H9 (cell line): ENCODE measurements at regions not wholly inside any gene's neighbourhood (a gene's known extent, or its start where the extent isn't known, plus 50 kb on each side); places are given as distances from the start of the nearest gene placed in this dataset.
"Not testable (repeated sequence)": the region's sequence is repeated elsewhere in the genome, so short reads cannot be mapped to it uniquely, and the experiment has no call there.

ENCODE experiments used
- DNase-seq: peaks from one replicate; pipeline ENCODE4 v3.0.0-alpha.2; 2017
- H2AFZ ChIP-seq: one replicate; pipeline ENCODE4 v1.6.1; 2013; ENCODE audit warnings: mild to moderate bottlenecking, low read length, control low read depth, moderate library complexity
- H2AK5ac ChIP-seq: 2 replicates; pipeline ENCODE4 v1.6.1; 2013; ENCODE audit warnings: low read length, control low read depth, mixed read lengths; ENCODE audit not compliant: insufficient read length
- H2BK120ac ChIP-seq: one replicate; pipeline ENCODE4 v1.6.1; 2013; ENCODE audit warnings: low read depth, mild to moderate bottlenecking, low read length, control low read depth, inconsistent platforms; ENCODE audit not compliant: poor library complexity, severe bottlenecking
- H2BK12ac ChIP-seq: 2 replicates; pipeline ENCODE4 v1.6.1; 2013; ENCODE audit warnings: low read length, control low read depth, mixed read lengths, low read depth; ENCODE audit not compliant: insufficient read length
- H2BK15ac ChIP-seq: 2 replicates; pipeline ENCODE4 v1.6.1; 2013; ENCODE audit warnings: low read depth, low read length, control low read depth
- H2BK20ac ChIP-seq: one replicate; pipeline ENCODE4 v1.6.1; 2013; ENCODE audit warnings: low read depth, mild to moderate bottlenecking, low read length, control low read depth, inconsistent platforms; ENCODE audit not compliant: poor library complexity, severe bottlenecking
- H2BK5ac ChIP-seq: 2 replicates; pipeline ENCODE4 v1.6.1; 2013; ENCODE audit warnings: low read length, control low read depth, mixed read lengths; ENCODE audit not compliant: insufficient read length
- H3K14ac ChIP-seq: 2 replicates; pipeline ENCODE4 v1.6.1; 2013; ENCODE audit warnings: low read length, control low read depth; ENCODE audit not compliant: insufficient read depth
- H3K18ac ChIP-seq: 2 replicates; pipeline ENCODE4 v1.6.1; 2013; ENCODE audit warnings: low read depth, mild to moderate bottlenecking, mixed read lengths, low read length, control low read depth; ENCODE audit not compliant: insufficient read length
- H3K23ac ChIP-seq: 2 replicates; pipeline ENCODE4 v1.6.1; 2013; ENCODE audit warnings: low read length, control low read depth, mixed read lengths, low read depth; ENCODE audit not compliant: insufficient read length
- H3K23me2 ChIP-seq: 2 replicates; pipeline ENCODE4 v1.6.1; 2013; ENCODE audit warnings: low read depth, mild to moderate bottlenecking, mixed read lengths, low read length, control low read depth; ENCODE audit not compliant: insufficient read length, poor library complexity, severe bottlenecking
- H3K27ac ChIP-seq: 2 replicates; pipeline ENCODE4 v1.5.1; 2013; ENCODE audit warnings: low read length, control low read depth, mixed read lengths, low read depth; ENCODE audit not compliant: insufficient read length
- H3K27me3 ChIP-seq: 2 replicates; pipeline ENCODE4 v1.6.1; 2013; ENCODE audit warnings: low read length, control low read depth, inconsistent platforms; ENCODE audit not compliant: insufficient read depth
- H3K4ac ChIP-seq: 2 replicates; pipeline ENCODE4 v1.6.1; 2013; ENCODE audit warnings: low read depth, mild to moderate bottlenecking, control low read depth, inconsistent platforms, low read length, moderate library complexity
- H3K4me1 ChIP-seq: 2 replicates; pipeline ENCODE4 v1.6.1; 2013; ENCODE audit warnings: low read length, control low read depth, inconsistent platforms; ENCODE audit not compliant: insufficient read depth
- H3K4me2 ChIP-seq: 2 replicates; pipeline ENCODE4 v1.6.1; 2013; ENCODE audit warnings: low read length, control low read depth, mixed read lengths; ENCODE audit not compliant: insufficient read length, insufficient read depth
- H3K56ac ChIP-seq: 2 replicates; pipeline ENCODE4 v1.6.1; 2013; ENCODE audit warnings: low read depth, mild to moderate bottlenecking, mixed read lengths, low read length, control low read depth; ENCODE audit not compliant: insufficient read length
- H3K79me1 ChIP-seq: 2 replicates; pipeline ENCODE4 v1.6.1; 2013; ENCODE audit warnings: low read depth, mild to moderate bottlenecking, moderate library complexity, low read length, control low read depth, inconsistent platforms; ENCODE audit not compliant: insufficient read depth, poor library complexity, severe bottlenecking
- H3K79me2 ChIP-seq: 2 replicates; pipeline ENCODE4 v1.6.1; 2013; ENCODE audit warnings: low read length, control low read depth, inconsistent platforms; ENCODE audit not compliant: insufficient read depth
- H3K9ac ChIP-seq: 2 replicates; pipeline ENCODE4 v1.6.1; 2013; ENCODE audit warnings: low read length, control low read depth, mixed read lengths; ENCODE audit not compliant: insufficient read length; ENCODE audit errors: extremely low read depth
- H3K9me3 ChIP-seq: one replicate; pipeline ENCODE4 v1.6.1; 2013; ENCODE audit warnings: low read depth, low read length, inconsistent platforms; ENCODE audit not compliant: control insufficient read depth
- H3T11ph ChIP-seq: one replicate; pipeline ENCODE4 v1.6.1; 2013; ENCODE audit warnings: mild to moderate bottlenecking, low read length, control low read depth, inconsistent platforms
- H4K20me1 ChIP-seq: one replicate; pipeline ENCODE4 v1.6.1; 2013; ENCODE audit not compliant: control insufficient read depth, insufficient read length, insufficient read depth
- H4K5ac ChIP-seq: 2 replicates; pipeline ENCODE4 v1.6.1; 2013; ENCODE audit warnings: low read depth, mild to moderate bottlenecking, mixed read lengths, low read length, control low read depth; ENCODE audit not compliant: insufficient read length
- H4K8ac ChIP-seq: replicated peaks from 2 replicates; pipeline ENCODE4 v1.6.1; 2013; ENCODE audit warnings: low read length, control low read depth, mixed read lengths, low read depth; ENCODE audit not compliant: insufficient read length
- H4K91ac ChIP-seq: 2 replicates; pipeline ENCODE4 v1.6.1; 2013; ENCODE audit warnings: low read depth, mild to moderate bottlenecking, moderate library complexity, mixed read lengths, low read length, control low read depth; ENCODE audit not compliant: insufficient read length
- H3K27ac Mint-ChIP-seq, 3 experiments: 2 replicates in 2 of 3; 3 replicates in 1 of 3; pipeline ENCODE4 v1.8.0; 2020 to 2021; ENCODE audit warnings: mixed read lengths in 3 of 3, mild to moderate bottlenecking in 1 of 3, moderate library complexity in 1 of 3
- H3K27me3 Mint-ChIP-seq: 2 replicates; pipeline ENCODE4 v1.8.0; 2021; ENCODE audit warnings: low read depth, mild to moderate bottlenecking, moderate library complexity, mixed read lengths
- H3K36me3 Mint-ChIP-seq, 3 experiments: 2 replicates in 2 of 3; 3 replicates in 1 of 3; pipeline ENCODE4 v1.8.0; 2020 to 2021; ENCODE audit warnings: low read depth in 3 of 3, mixed read lengths in 3 of 3; ENCODE audit not compliant: insufficient read depth in 1 of 3
- H3K4me1 Mint-ChIP-seq, 2 experiments: 2 replicates each; pipeline ENCODE4 v1.8.0; 2020; ENCODE audit warnings: mixed read lengths in 2 of 2
- H3K4me3 Mint-ChIP-seq, 2 experiments: 2 replicates in 1 of 2; 3 replicates in 1 of 2; pipeline ENCODE4 v1.8.0; 2020 to 2021; ENCODE audit warnings: mild to moderate bottlenecking in 2 of 2, mixed read lengths in 2 of 2, moderate library complexity in 1 of 2
- H3K9me3 Mint-ChIP-seq, 2 experiments: 2 replicates in 1 of 2; 3 replicates in 1 of 2; pipeline ENCODE4 v1.8.0; 2020; ENCODE audit warnings: mild to moderate bottlenecking in 2 of 2, mixed read lengths in 2 of 2, moderate library complexity in 1 of 2
- WGBS: extraction: QIAGEN DNeasy Blood & Tissue Kit; methylation state at CpG from one replicate; pipeline ENCODE4 v1.1.7; 2013; ENCODE audit warnings: missing lambda C conversion rate, low lambda C conversion rate, mixed read lengths; ENCODE audit not compliant: insufficient read length; ENCODE audit errors: extremely low coverage; 5-methylcytosine and 5-hydroxymethylcytosine counted together
- TF ChIP-seq, protein P1 (sequence below): fragments of 200-600 bp; sonication (generic); conservative IDR thresholded peaks from 3 replicates; pipeline ENCODE4 v1.8.0; 2021; ENCODE audit warnings: antibody characterized with exemption, mild to moderate bottlenecking

GRCh38 chr10:55550236-55550635, 749.2 kb upstream of the PCDH15 start:
- no CpG with 5 or more reads among the region's 2 CpGs for WGBS
- Histone ChIP-seq H3K23me2 (no peaks in the 10 kb centered on the region), H3K9me3 (no peaks in the 10 kb centered on the region), H4K8ac (no peak overlapping the region), H3K56ac (no peak overlapping the region), H2BK20ac (no peak overlapping the region), H3K4me2 (no peak overlapping the region), H2AFZ (no peak overlapping the region), H3K4me1 (no peaks in the 10 kb centered on the region), H3K27ac (no peak overlapping the region), H2BK12ac (no peak overlapping the region), H2BK15ac (no peak overlapping the region), H3T11ph (no peak overlapping the region), H4K91ac (no peak overlapping the region), H3K9ac (no peak overlapping the region), H3K23ac (no peak overlapping the region), H3K18ac (no peak overlapping the region), H2AK5ac (no peak overlapping the region), H4K20me1 (no peaks in the 10 kb centered on the region), H3K14ac (no peak overlapping the region), H2BK5ac (no peak overlapping the region), H4K5ac (no peak overlapping the region), H3K79me1 (no peaks in the 10 kb centered on the region), H3K27me3 (no peaks in the 10 kb centered on the region), H2BK120ac (no peak overlapping the region), H3K4ac (no peak overlapping the region), H3K79me2 (no peaks in the 10 kb centered on the region)
- DNase-seq = no peak
- no peak overlapping the region for H3K27ac Mint-ChIP-seq
- H3K36me3 Mint-ChIP-seq = no peaks in the 10 kb centered on the region
- no peaks in the 10 kb centered on the region for H3K9me3 Mint-ChIP-seq
- no peaks in the 10 kb centered on the region for H3K27me3 Mint-ChIP-seq
- no peak overlapping the region for H3K4me3 Mint-ChIP-seq
- TF ChIP-seq, protein P1, sequence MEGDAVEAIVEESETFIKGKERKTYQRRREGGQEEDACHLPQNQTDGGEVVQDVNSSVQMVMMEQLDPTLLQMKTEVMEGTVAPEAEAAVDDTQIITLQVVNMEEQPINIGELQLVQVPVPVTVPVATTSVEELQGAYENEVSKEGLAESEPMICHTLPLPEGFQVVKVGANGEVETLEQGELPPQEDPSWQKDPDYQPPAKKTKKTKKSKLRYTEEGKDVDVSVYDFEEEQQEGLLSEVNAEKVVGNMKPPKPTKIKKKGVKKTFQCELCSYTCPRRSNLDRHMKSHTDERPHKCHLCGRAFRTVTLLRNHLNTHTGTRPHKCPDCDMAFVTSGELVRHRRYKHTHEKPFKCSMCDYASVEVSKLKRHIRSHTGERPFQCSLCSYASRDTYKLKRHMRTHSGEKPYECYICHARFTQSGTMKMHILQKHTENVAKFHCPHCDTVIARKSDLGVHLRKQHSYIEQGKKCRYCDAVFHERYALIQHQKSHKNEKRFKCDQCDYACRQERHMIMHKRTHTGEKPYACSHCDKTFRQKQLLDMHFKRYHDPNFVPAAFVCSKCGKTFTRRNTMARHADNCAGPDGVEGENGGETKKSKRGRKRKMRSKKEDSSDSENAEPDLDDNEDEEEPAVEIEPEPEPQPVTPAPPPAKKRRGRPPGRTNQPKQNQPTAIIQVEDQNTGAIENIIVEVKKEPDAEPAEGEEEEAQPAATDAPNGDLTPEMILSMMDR = no peak
- H3K4me1 Mint-ChIP-seq = no peaks in the 10 kb centered on the region

GRCh38 chr10:55537497-55537896, 736.5 kb upstream of the PCDH15 start:
- not testable (repeated sequence) for DNase-seq

More at GRCh38 chr10:55537497-55537896, 736.5 kb upstream of the PCDH15 start:
- no CpG with 5 or more reads among the region's 7 CpGs for WGBS
- H2BK12ac ChIP-seq, H3K23me2 ChIP-seq, H4K5ac ChIP-seq, H3K27me3 Mint-ChIP-seq, H4K91ac ChIP-seq, H4K8ac ChIP-seq, H3K23ac ChIP-seq, H3K4me3 Mint-ChIP-seq, H2AFZ ChIP-seq, H3K56ac ChIP-seq, H3K79me1 ChIP-seq, H2AK5ac ChIP-seq, H2BK20ac ChIP-seq, H2BK5ac ChIP-seq, H2BK120ac ChIP-seq, H3T11ph ChIP-seq, H3K9ac ChIP-seq, H2BK15ac ChIP-seq, H3K4me1 ChIP-seq, H3K79me2 ChIP-seq, H3K18ac ChIP-seq, H3K9me3 ChIP-seq, H3K27me3 ChIP-seq, H4K20me1 ChIP-seq, H3K27ac ChIP-seq, H3K14ac ChIP-seq, H3K36me3 Mint-ChIP-seq, H3K27ac Mint-ChIP-seq, H3K4me2 ChIP-seq, H3K9me3 Mint-ChIP-seq, H3K4ac ChIP-seq, H3K4me1 Mint-ChIP-seq: not testable (repeated sequence)
